ENCODE measurements at regions not wholly inside any gene's neighbourhood (a gene's known extent, or its start where the extent isn't known, plus 50 kb on each side); places are given as distances from the start of the nearest gene placed in this dataset.

GRCh38 chr11:10927538-10927937 lies 69.7 kb upstream of the ZBED5 start:
- H3K27ac ChIP-seq (ENCODE audit: low read length): no peak overlapping the region

GRCh38 chr11:10926801-10927211 lies 69.0 kb upstream of the ZBED5 start:
- Histone ChIP-seq H3K9ac (ENCODE audit: low read length) (no peak overlapping the region), H3K4me3 (ENCODE audit: low read length) (no peak overlapping the region), H3K36me3 (ENCODE audit: control insufficient read depth, low read depth, low read length) (no peaks in the 10 kb centered on the region), H3K4me1 (ENCODE audit: control insufficient read depth, low read depth, low read length) (peaks cover 8% of the 10 kb centered on the region), H3K27ac (ENCODE audit: low read length) (no peak overlapping the region), H3K9me3 (ENCODE audit: control insufficient read depth, low read depth, low read length) (no peaks in the 10 kb centered on the region), H3K27me3 (ENCODE audit: control insufficient read depth, insufficient read depth, low read length) (peaks cover 14% of the 10 kb centered on the region)

More at GRCh38 chr11:10927538-10927937, 69.7 kb upstream of the ZBED5 start:
- H3K36me3 ChIP-seq (ENCODE audit: control insufficient read depth, low read depth, low read length): no peaks in the 10 kb centered on the region
- no peak overlapping the region for H3K4me3 ChIP-seq (ENCODE audit: low read length)
- H3K9me3 ChIP-seq (ENCODE audit: control insufficient read depth, low read depth, low read length): no peaks in the 10 kb centered on the region
- peaks cover 8% of the 10 kb centered on the region for H3K4me1 ChIP-seq (ENCODE audit: control insufficient read depth, low read depth, low read length)
- peaks cover 14% of the 10 kb centered on the region for H3K27me3 ChIP-seq (ENCODE audit: control insufficient read depth, insufficient read depth, low read length)
- H3K9ac ChIP-seq (ENCODE audit: low read length): no peak overlapping the region

GRCh38 chr11:10925149-10925926 lies 67.5 kb upstream of the ZBED5 start:
- H3K9me3 ChIP-seq (ENCODE audit: control insufficient read depth, low read depth, low read length): no peaks in the 10 kb centered on the region
- peaks cover 9% of the 10 kb centered on the region for H3K27me3 ChIP-seq (ENCODE audit: control insufficient read depth, insufficient read depth, low read length)
- H3K36me3 ChIP-seq (ENCODE audit: control insufficient read depth, low read depth, low read length): no peaks in the 10 kb centered on the region
- H3K4me3 ChIP-seq (ENCODE audit: low read length): no peak overlapping the region
- H3K4me1 ChIP-seq (ENCODE audit: control insufficient read depth, low read depth, low read length): peaks cover 5% of the 10 kb centered on the region
- H3K9ac ChIP-seq (ENCODE audit: low read length): no peak overlapping the region
- H3K27ac ChIP-seq (ENCODE audit: low read length): no peak overlapping the region

- no peak overlapping the region for H3K4me3 ChIP-seq (ENCODE audit: low read length)
- no peaks in the 10 kb centered on the region for H3K27me3 ChIP-seq (ENCODE audit: control insufficient read depth, insufficient read depth, low read length)
- H3K9me3 ChIP-seq (ENCODE audit: control insufficient read depth, low read depth, low read length): no peaks in the 10 kb centered on the region
- no peaks in the 10 kb centered on the region for H3K36me3 ChIP-seq (ENCODE audit: control insufficient read depth, low read depth, low read length)
- H3K9ac ChIP-seq (ENCODE audit: low read length): no peak overlapping the region
- peaks cover 3% of the 10 kb centered on the region for H3K4me1 ChIP-seq (ENCODE audit: control insufficient read depth, low read depth, low read length)
- H3K27ac ChIP-seq (ENCODE audit: low read length): no peak overlapping the region
Observed at GRCh38 chr11:10923882-10924281, 66.0 kb upstream of the ZBED5 start.

- no peak overlapping the region for H3K4me3 ChIP-seq (ENCODE audit: low read length)
- no peak overlapping the region for H3K27ac ChIP-seq (ENCODE audit: low read length)
- no peaks in the 10 kb centered on the region for H3K9me3 ChIP-seq (ENCODE audit: control insufficient read depth, low read depth, low read length)
- H3K9ac ChIP-seq (ENCODE audit: low read length): no peak overlapping the region
- H3K4me1 ChIP-seq (ENCODE audit: control insufficient read depth, low read depth, low read length): peaks cover 3% of the 10 kb centered on the region
- no peaks in the 10 kb centered on the region for H3K36me3 ChIP-seq (ENCODE audit: control insufficient read depth, low read depth, low read length)
- H3K27me3 ChIP-seq (ENCODE audit: control insufficient read depth, insufficient read depth, low read length): no peaks in the 10 kb centered on the region
Observed at GRCh38 chr11:10922892-10923291, 65.0 kb upstream of the ZBED5 start.

- Histone ChIP-seq H3K9me3 (ENCODE audit: control insufficient read depth, low read depth, low read length) (no peaks in the 10 kb centered on the region), H3K27ac (ENCODE audit: low read length) (no peak overlapping the region)
Observed at GRCh38 chr11:10920875-10921274, 63.0 kb upstream of the ZBED5 start.

GRCh38 chr11:10920205-10920604 lies 62.4 kb upstream of the ZBED5 start:
- Histone ChIP-seq H3K9me3 (ENCODE audit: control insufficient read depth, low read depth, low read length) (no peaks in the 10 kb centered on the region), H3K9ac (ENCODE audit: low read length) (no peak overlapping the region), H3K27ac (ENCODE audit: low read length) (no peak overlapping the region), H3K4me3 (ENCODE audit: low read length) (no peak overlapping the region), H3K36me3 (ENCODE audit: control insufficient read depth, low read depth, low read length) (no peaks in the 10 kb centered on the region), H3K4me1 (ENCODE audit: control insufficient read depth, low read depth, low read length) (peaks cover 3% of the 10 kb centered on the region), H3K27me3 (ENCODE audit: control insufficient read depth, insufficient read depth, low read length) (no peaks in the 10 kb centered on the region)

More at GRCh38 chr11:10920875-10921274, 63.0 kb upstream of the ZBED5 start:
- no peaks in the 10 kb centered on the region for H3K27me3 ChIP-seq (ENCODE audit: control insufficient read depth, insufficient read depth, low read length)
- no peak overlapping the region for H3K9ac ChIP-seq (ENCODE audit: low read length)
- peaks cover 3% of the 10 kb centered on the region for H3K4me1 ChIP-seq (ENCODE audit: control insufficient read depth, low read depth, low read length)
- no peaks in the 10 kb centered on the region for H3K36me3 ChIP-seq (ENCODE audit: control insufficient read depth, low read depth, low read length)
- no peak overlapping the region for H3K4me3 ChIP-seq (ENCODE audit: low read length)

- Histone ChIP-seq H3K4me3 (ENCODE audit: low read length) (no peak overlapping the region), H3K9me3 (ENCODE audit: control insufficient read depth, low read depth, low read length) (no peaks in the 10 kb centered on the region), H3K27ac (ENCODE audit: low read length) (no peak overlapping the region), H3K4me1 (ENCODE audit: control insufficient read depth, low read depth, low read length) (no peaks in the 10 kb centered on the region), H3K36me3 (ENCODE audit: control insufficient read depth, low read depth, low read length) (no peaks in the 10 kb centered on the region), H3K27me3 (ENCODE audit: control insufficient read depth, insufficient read depth, low read length) (no peaks in the 10 kb centered on the region), H3K9ac (ENCODE audit: low read length) (no peak overlapping the region)
Observed at GRCh38 chr11:10918698-10919097, 60.8 kb upstream of the ZBED5 start.

- Histone ChIP-seq H3K27me3 (ENCODE audit: control insufficient read depth, insufficient read depth, low read length) (no peaks in the 10 kb centered on the region), H3K4me3 (ENCODE audit: low read length) (no peak overlapping the region), H3K9ac (ENCODE audit: low read length) (no peak overlapping the region), H3K9me3 (ENCODE audit: control insufficient read depth, low read depth, low read length) (no peaks in the 10 kb centered on the region), H3K27ac (ENCODE audit: low read length) (no peak overlapping the region), H3K4me1 (ENCODE audit: control insufficient read depth, low read depth, low read length) (no peaks in the 10 kb centered on the region), H3K36me3 (ENCODE audit: control insufficient read depth, low read depth, low read length) (no peaks in the 10 kb centered on the region)
Observed at GRCh38 chr11:10918275-10918674, 60.4 kb upstream of the ZBED5 start.

GRCh38 chr11:10917802-10918201 lies 59.9 kb upstream of the ZBED5 start:
- Histone ChIP-seq H3K27ac (ENCODE audit: low read length) (no peak overlapping the region), H3K9me3 (ENCODE audit: control insufficient read depth, low read depth, low read length) (no peaks in the 10 kb centered on the region), H3K27me3 (ENCODE audit: control insufficient read depth, insufficient read depth, low read length) (no peaks in the 10 kb centered on the region), H3K36me3 (ENCODE audit: control insufficient read depth, low read depth, low read length) (no peaks in the 10 kb centered on the region), H3K4me3 (ENCODE audit: low read length) (no peak overlapping the region), H3K9ac (ENCODE audit: low read length) (no peak overlapping the region), H3K4me1 (ENCODE audit: control insufficient read depth, low read depth, low read length) (no peaks in the 10 kb centered on the region)

GRCh38 chr11:10916665-10917064 lies 58.8 kb upstream of the ZBED5 start:
- no peaks in the 10 kb centered on the region for H3K4me1 ChIP-seq (ENCODE audit: control insufficient read depth, low read depth, low read length)
- H3K4me3 ChIP-seq (ENCODE audit: low read length): no peak overlapping the region
- H3K36me3 ChIP-seq (ENCODE audit: control insufficient read depth, low read depth, low read length): no peaks in the 10 kb centered on the region
- no peak overlapping the region for H3K27ac ChIP-seq (ENCODE audit: low read length)
- no peak overlapping the region for H3K9ac ChIP-seq (ENCODE audit: low read length)
- H3K27me3 ChIP-seq (ENCODE audit: control insufficient read depth, insufficient read depth, low read length): no peaks in the 10 kb centered on the region
- no peaks in the 10 kb centered on the region for H3K9me3 ChIP-seq (ENCODE audit: control insufficient read depth, low read depth, low read length)

GRCh38 chr11:10914050-10914449 lies 56.2 kb upstream of the ZBED5 start:
- Histone ChIP-seq H3K9me3 (ENCODE audit: control insufficient read depth, low read depth, low read length) (no peaks in the 10 kb centered on the region), H3K4me1 (ENCODE audit: control insufficient read depth, low read depth, low read length) (no peaks in the 10 kb centered on the region), H3K27me3 (ENCODE audit: control insufficient read depth, insufficient read depth, low read length) (no peaks in the 10 kb centered on the region), H3K4me3 (ENCODE audit: low read length) (no peak overlapping the region), H3K36me3 (ENCODE audit: control insufficient read depth, low read depth, low read length) (no peaks in the 10 kb centered on the region), H3K9ac (ENCODE audit: low read length) (no peak overlapping the region), H3K27ac (ENCODE audit: low read length) (no peak overlapping the region)
